HG03108 (cell line): ENCODE measurements at regions not wholly inside any gene's neighbourhood (a gene's known extent, or its start where the extent isn't known, plus 50 kb on each side); places are given as distances from the start of the nearest gene placed in this dataset.
"Not testable (repeated sequence)": the region's sequence is repeated elsewhere in the genome, so short reads cannot be mapped to it uniquely, and the experiment has no call there.

ENCODE experiments used
- ATAC-seq: cut with Tn5 transposase; IDR thresholded peaks from one replicate; pipeline ENCODE4 v1.9.1; 2021; ENCODE audit warnings: moderate library complexity; ENCODE audit not compliant: unreplicated experiment

DNA sequence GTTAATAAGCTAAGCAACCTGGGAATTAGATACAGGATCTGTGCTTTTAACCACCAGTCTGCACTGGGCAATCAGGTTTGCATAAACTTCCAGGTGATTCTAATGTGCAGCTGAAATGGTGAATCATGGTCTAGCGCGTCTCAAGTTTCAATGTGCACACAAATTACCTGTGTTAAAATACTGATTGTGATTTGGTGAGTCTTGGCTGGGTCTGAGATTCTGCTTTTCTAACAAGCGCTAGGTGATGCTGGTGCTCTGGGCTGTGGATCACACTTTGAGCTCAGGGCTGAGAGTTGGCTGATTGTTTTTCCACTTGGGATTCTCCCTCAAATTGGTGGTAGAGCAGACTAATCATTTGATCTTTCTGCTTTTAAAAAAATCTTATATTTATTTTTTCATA lies 124.8 kb downstream of the C12orf75 start:
- no peak for ATAC-seq

GRCh38 chr12:105457026-105457425 lies 126.5 kb downstream of the C12orf75 start:
- no peak for ATAC-seq

DNA sequence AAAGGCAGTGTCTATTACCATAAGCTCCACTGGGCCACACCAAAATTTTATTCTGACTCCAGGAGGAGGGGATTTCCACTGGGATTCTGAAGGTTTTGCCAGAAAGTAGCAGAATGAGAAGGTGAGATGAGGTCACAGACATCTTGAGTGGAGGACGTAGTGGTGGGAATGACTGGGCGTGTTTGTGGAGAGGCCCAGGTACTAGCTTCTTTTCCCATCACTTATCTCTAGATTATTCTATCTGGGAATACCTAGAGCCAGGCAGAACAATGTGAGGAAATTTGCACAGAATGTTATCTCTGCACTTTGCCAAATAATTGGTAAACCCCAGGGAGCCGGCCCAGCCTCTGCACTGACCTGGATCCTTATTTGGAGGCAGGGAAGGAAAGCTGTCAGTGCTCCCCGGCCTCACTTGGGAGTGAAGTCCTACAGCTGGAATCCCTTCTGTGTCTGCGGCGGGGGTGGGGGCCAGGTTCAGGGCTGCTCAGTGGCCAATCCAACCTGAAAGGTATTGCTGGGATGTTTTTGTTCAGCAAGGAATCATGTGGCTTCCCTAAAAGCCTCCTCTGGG lies 129.4 kb downstream of the C12orf75 start:
- ATAC-seq, result no peak

GRCh38 chr12:105461271-105461943 lies 130.9 kb downstream of the C12orf75 start:
- no peak for ATAC-seq

- no peak for ATAC-seq
These were observed 131.7 kb downstream of the C12orf75 start for GRCh38 chr12:105461944-105462762.

- ATAC-seq, result no peak
These were observed 132.3 kb downstream of the C12orf75 start for GRCh38 chr12:105462831-105463230.

DNA sequence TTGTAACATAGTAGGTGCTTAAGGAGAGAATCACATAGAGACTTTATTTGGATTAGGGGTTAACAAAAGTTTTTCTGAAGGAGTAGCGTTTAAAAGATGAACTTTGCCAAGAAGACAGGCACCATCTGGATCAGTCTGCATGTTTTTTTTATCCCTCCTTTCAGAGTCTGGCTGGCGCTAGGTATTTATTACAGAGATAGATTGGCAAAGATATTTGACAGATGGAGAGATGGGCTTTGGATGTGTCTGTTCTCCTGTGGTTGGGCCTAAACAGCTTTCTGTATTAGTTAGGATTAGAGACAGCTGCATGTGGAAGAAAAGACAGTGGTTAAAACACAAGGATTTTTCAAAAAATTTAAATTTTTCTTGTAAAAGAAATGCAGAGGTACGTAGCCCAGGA lies 133.9 kb downstream of the C12orf75 start:
- ATAC-seq, result no peak

DNA sequence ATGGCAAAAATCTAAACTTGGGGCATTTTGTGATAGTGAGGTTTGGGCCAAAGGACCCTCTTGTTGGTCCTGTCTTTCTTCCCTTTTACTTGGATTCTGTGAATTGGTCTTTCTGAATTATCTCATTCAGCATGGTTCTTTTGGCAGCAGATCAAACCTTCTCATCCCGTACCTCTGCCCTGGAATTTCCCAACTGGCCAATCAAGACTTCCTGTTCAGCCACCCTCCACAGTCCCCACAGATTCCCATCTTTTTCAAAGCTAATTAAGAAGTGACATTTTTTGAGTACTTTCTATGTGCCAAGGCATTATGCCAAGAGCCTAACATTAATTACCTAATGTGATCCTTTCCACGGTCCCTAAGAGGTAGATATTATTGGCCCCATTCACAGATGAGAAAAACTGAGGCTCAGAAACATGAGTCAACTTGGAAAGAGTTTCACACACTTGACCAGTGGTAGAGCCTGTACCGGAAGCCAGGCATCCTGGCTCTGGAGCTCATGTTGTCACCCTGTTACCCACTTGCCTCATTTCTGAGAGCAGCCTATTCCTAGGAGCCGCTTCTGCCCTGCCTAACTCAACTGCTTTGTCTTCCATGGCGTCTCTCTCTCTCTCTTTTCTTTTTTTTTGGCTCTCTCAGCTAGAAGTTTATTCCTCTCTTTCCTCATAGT lies 135.9 kb downstream of the C12orf75 start:
- no peak for ATAC-seq

GRCh38 chr12:105466901-105467598 lies 136.6 kb downstream of the C12orf75 start:
- no peak for ATAC-seq

- no peak for ATAC-seq
These were observed 137.3 kb downstream of the C12orf75 start for GRCh38 chr12:105467710-105468366.

DNA sequence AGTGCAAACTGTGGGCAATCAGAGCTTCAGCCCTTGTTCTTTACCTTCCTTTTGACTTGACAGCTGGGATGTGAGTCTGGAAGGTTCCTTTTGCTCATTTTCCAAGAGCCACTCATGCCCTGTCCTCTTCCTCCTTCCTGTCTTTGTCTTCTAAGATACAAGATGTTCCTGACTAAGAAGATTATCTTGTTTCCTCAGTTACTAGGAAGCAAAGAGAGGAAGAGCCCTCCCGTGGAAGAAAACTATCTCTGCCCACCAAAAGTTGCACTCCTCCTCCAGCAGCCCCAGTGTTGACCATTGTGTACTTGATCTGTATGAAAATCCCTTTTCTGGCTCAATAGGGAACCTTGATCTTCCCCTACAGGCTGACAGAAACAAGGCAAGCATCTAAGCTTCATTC lies 138.0 kb downstream of the C12orf75 start:
- ATAC-seq, result no peak

GRCh38 chr12:105469211-105469610 lies 138.7 kb downstream of the C12orf75 start:
- no peak for ATAC-seq

DNA sequence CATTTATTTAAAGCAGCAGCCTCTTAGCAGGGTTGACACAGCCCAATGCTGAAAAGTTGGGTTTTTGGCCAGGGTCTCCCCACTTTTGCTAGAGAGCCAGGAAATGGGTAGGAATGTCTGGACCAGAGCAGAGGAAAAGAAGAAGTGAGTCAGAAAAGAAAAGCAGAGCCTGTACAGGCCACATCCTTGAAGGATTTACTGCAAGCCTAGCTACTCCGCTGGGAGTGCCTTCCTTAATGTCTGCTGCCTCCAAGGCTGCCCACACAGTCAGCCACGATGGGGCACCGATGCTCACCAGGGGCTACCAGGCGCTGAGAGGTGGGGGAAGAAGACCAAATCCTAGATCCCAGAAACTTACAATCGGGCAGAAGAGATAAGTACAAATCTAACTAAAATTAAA lies 139.2 kb downstream of the C12orf75 start:
- ATAC-seq, result no peak

DNA sequence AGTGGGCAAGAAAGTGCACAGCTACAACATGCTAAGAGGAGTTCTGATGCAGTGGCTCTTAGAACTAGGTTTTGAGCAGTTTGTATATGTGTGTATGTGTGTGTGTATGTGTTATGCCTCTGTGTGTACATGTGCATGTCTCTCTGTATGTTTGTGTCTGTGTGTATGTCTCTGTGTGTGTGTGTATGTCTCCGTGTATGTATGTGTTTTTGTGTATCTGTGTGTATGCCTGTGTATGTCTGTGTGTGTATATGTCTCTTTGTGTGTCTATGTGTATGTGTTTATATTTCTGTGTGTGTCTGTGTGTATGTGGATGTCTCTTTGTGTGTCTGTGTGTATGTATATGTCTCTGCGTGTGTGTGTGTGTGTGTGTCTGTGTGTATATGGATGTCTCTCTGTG lies 139.6 kb downstream of the C12orf75 start:
- ATAC-seq, result no peak

DNA sequence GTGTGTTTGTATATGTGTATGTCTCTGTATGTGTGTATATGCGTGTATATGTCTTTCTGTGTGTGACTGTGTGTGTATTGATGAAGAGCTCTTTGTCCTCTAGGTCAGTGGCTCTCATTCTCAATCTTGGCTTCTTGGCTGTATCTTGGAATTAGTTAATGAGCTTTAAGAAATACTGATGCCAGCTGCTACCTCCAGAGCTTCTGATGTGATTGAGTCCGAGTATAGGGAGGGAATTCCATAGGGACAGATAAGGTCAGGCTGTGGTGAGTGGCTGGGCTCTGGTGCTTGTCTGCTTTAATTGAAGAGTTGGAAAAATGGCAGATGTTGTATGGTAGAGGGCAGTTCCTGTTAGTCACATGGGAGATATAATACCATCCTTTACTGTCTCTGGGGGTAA lies 140.1 kb downstream of the C12orf75 start:
- ATAC-seq, result no peak

DNA sequence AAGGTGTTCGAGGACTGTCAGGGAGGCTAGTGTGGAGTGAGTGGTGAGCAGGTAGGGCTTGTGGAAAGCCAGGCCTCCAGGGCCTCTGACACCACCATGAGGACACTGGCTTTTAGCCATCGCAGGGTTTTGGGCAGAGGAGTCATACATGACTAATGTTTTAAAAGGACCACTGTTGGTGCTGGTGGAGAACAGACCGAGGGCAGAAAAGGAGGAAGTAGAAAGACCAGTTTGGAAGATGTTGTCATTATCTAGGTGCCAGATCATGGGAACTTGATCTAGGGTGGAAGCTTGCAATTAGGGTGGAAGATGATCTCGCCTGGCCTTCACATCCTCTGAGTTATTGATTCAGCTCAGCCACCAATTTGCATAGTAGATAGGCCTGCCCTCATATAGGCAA lies 144.2 kb downstream of the C12orf75 start:
- ATAC-seq, result no peak

GRCh38 chr12:105476616-105477015 lies 146.1 kb downstream of the C12orf75 start:
- no peak for ATAC-seq

DNA sequence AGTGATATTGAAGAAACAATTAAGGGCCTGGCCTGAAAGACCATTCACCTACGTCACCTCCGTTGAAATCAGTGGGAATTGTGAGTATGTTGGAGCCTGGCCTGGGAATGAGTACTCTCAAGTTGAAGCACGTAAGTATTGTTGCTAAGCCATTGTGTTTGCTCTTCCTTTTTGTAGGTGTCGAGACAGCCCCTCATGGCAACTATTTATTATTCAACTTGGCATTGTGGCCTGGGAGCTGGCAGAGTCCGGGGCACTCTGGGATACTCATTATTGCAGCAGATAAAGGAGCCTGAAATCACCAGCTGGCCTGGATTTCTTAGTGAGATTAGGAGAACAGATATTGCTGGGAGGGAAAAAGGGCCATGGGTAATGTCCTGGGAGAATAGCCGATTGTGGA lies 147.4 kb downstream of the C12orf75 start:
- no peak for ATAC-seq

DNA sequence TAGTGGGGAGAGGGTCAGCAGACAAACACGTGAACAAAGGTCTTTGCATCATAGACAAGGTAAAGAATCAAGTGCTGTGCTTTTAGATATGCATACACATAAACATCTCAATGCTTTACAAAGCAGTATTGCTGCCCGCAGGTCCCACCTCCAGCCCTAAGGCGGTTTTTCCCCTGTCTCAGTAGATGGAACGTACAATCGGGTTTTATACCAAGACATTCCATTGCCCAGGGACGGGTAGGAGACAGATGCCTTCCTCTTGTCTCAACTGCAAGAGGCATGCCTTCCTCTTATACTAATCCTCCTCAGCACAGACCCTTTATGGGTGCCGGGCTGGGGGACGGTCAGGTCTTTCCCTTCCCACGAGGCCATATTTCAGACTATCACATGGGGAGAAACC lies 148.3 kb downstream of the C12orf75 start:
- ATAC-seq, result not testable (repeated sequence)

- ATAC-seq, result no peak
These were observed 149.2 kb downstream of the C12orf75 start for GRCh38 chr12:105479710-105480109.
